GM21360 (cell line): ENCODE measurements at regions not wholly inside any gene's neighbourhood (a gene's known extent, or its start where the extent isn't known, plus 50 kb on each side); places are given as distances from the start of the nearest gene placed in this dataset.
"Not testable (repeated sequence)": the region's sequence is repeated elsewhere in the genome, so short reads cannot be mapped to it uniquely, and the experiment has no call there.

Experiments used
- ATAC-seq: cut with Tn5 transposase; IDR thresholded peaks from one replicate; pipeline ENCODE4 v1.9.1; 2021; ENCODE audit warnings: mild to moderate bottlenecking, moderate library complexity; ENCODE audit not compliant: unreplicated experiment

- no peak for ATAC-seq
These were observed 881.3 kb upstream of the ATXN7L3B start for GRCh38 chr12:73656375-73656774.

GRCh38 chr12:73659802-73660201 is 877.8 kb upstream of the ATXN7L3B start:
- ATAC-seq, result no peak

DNA sequence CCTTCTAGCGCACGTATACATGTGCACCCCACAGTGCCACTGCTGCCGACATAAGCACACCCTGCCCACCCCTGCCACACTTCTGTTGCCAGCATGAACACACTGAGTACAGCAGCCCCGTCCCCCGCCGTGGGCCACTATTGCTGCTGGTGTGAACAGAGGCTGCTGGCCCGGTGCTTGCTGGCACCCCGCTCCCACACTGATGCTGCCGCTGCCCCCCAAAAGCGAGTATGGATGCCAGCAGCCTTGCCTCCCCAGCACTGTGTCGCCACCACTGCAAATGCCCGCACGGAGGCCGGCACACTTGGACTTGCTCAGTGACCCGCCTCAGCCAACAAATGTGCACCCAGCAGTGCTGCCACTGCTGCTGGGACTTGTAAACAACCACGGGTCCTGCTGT is 872.4 kb upstream of the ATXN7L3B start:
- no peak for ATAC-seq

DNA sequence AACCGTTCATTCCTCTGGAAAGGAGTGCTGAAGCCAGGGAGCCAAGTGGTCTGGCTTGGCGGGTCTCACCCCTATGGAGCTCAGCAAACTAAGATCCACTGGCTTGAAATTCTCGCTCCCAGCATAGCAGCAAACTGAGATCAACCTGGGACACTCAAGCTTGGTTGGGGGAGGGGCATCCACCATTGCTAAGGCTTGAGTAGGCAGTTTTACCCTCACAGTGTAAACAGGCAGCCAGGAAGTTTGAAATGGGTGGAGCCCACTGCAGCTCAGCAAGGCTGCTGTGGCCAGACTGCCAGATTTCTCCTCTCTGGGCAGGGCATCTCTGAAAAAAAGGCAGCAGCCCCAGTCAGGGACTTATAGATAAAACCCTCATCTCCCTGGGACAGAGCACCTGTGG is 866.1 kb upstream of the ATXN7L3B start:
- not testable (repeated sequence) for ATAC-seq

GRCh38 chr12:73677520-73678291 is 859.9 kb upstream of the ATXN7L3B start:
- ATAC-seq, result no peak

DNA sequence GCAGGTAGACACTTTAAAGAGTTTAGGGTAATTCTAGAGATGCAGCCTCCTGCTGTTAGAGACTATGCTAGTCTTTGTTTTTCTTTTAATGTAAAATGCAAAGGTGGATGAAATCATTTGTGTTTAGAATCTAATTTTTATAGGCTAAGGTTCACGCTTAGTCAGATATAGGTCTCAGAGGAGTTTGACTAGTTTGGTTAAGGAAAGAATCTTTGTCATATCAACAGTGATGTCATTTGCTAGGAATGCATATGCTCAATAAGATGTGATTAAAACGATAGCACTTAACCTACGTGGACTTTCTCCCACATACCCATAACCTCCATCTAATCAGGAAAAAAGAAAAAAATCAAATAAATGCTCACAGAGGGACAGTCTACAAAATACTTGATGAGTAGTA is 859.3 kb upstream of the ATXN7L3B start:
- no peak for ATAC-seq

DNA sequence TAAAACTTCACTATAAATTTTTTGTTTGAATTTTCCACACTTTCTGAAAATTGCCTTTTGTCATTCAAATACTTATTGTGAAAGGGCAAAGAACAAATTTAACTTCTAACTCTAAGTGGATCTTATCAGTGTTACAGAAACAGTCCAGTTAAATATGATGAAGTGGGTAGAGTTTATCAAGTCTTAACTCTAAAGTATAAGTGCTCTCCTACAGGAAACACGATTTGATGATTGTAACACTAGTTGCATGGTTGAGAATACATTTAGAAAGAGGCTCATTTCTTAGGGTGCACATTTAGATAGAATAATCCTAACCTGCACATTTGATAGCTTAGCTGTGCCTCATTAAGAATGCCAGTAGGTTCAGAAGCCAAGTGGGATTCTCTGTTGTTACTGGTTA is 838.3 kb upstream of the ATXN7L3B start:
- no peak for ATAC-seq

GRCh38 chr12:73714655-73715054 is 823.0 kb upstream of the ATXN7L3B start:
- ATAC-seq, result no peak

GRCh38 chr12:73716143-73716542 is 821.5 kb upstream of the ATXN7L3B start:
- ATAC-seq, result not testable (repeated sequence)

- ATAC-seq, result no peak
These were observed 818.4 kb upstream of the ATXN7L3B start for GRCh38 chr12:73719223-73719622.

GRCh38 chr12:73726881-73727280 is 810.8 kb upstream of the ATXN7L3B start:
- no peak for ATAC-seq

DNA sequence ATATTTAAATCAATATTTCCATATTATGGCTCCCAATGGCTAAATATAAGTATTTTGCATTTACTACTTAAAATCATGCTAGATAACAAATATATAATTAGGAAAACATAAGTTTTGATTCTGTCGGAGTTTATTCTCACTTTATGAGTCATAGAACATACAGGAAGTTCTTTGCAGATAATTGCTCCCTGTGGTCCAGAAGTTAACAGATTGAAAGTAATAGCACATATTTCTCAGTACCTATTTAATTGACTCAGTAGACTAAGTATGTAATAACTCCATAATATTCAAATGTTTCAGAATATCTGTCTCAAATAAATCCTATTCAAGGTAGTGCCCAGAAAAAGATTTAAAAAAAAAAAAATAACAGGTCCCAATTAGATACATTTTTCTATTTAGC is 806.0 kb upstream of the ATXN7L3B start:
- ATAC-seq, result no peak

DNA sequence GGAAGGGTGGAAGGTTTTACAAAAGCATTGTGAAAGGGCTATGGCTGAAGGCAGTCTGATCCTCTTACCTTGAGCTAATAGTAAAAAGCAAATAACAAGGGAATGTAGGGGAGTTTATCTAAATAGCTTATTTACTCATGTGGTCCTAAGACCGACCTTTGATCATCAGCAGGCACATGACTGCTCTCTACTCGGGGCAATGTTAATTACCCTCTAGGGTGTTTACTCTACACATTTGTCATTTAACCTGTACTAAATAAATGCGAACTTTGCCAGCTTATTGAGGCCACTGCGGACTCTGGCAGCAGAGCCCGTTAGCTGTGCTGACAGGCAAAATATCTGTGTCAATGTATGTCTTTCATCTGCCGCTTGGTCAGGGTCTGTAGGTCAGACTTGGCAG is 768.3 kb upstream of the ATXN7L3B start:
- no peak for ATAC-seq

DNA sequence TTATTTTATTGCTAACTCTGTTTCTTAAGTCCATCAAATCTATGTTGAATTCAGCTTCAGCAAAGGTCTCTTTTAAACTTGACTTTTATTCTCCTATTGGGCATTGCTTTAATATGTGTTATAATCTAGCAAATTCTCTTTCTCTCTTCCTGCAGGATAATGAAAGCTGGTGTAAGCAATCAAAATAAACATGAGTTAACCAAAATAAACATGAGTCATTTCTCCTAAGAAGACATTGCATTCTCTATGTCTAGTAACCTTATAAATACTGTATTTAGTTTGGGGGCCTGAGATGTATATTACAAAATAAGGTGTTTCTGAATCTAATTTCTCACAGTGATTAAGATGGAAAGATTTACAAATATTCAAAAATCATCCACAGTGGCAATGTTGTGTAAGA is 739.1 kb upstream of the ATXN7L3B start:
- no peak for ATAC-seq

DNA sequence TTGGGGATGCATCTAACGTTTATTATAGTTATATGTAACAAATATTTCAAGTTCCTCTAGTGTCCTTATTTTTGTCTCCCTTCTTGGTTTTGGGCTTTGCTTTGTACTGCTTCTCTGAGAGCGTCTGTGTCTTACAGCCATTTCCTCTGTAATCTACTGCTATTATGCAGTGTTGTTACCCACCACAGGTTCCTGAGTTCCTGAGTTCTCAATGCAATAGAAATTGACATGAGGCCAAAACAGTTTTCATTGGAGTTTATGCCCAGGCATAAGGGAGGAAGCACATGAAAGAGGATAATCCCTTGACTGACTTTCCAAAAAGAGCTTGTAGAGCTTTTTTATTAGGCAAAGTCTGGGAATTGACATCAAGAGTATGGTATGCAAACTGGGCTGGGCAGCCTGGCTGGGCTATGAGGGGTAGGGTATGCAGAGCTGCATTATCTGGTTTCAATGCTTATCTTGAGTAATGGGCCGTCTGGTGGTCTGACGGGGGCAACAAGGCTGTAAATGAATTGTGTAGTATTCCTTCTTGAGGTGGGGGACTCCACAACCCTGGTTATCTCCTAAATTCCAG is 722.5 kb upstream of the ATXN7L3B start:
- ATAC-seq, result no peak

DNA sequence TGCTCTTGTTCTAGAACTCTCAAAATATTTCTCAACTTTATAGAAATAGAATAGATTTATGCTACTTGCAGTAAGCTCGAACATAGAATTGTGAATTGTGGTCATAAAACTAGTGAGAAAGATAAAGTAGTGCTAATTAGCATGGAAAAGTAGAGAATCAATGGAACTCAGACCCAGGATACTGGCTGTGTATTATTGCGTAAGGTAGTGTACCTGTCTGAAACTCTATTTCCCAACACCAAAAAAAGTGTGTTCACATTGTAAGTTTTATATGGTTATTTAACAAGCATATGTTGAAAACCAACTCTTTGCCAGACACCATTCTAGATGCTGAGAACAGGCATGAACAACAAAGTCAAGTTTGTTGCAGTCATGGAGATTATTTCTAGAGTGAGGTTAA is 720.5 kb upstream of the ATXN7L3B start:
- no peak for ATAC-seq

- no peak for ATAC-seq
These were observed 703.9 kb upstream of the ATXN7L3B start for GRCh38 chr12:73833746-73834145.

DNA sequence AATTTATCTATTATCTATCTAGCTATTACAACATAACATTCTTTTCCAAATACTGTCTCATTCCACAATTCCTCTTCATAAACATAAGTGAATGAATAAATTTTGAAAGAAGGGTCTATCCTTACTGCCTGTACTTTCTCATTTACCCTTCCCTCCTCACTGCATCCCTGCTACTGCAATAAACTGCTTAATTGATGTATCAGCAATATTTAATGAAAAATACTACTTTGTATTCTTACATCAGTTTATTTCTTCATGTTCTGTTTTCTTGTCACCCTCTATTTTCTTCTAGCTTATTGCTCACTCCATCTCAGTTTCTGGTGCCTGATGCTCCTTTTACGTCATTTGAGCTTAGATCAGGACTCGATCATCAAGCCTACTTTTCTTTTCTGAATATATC is 695.7 kb upstream of the ATXN7L3B start:
- ATAC-seq, result no peak

- no peak for ATAC-seq
These were observed 674.1 kb upstream of the ATXN7L3B start for GRCh38 chr12:73863546-73863945.

DNA sequence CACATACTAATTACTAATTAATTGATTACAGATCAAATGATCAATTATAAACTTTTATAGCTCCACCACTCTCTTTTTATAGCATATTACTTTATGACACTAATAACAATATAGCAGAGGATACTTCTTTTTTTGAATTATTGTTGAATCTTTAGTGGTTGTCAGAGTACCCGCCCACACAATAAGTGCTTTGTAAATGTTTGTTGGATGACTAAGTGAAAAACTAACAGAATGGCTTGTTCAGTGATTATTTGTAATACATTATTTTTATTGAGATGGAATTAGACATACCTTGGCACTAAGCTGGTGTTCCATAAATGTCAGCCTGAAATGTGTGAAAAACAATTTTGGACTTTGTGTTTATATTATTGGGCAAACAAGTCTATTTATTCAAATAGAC is 670.5 kb upstream of the ATXN7L3B start:
- no peak for ATAC-seq

GRCh38 chr12:73877291-73877690 is 660.3 kb upstream of the ATXN7L3B start:
- not testable (repeated sequence) for ATAC-seq

DNA sequence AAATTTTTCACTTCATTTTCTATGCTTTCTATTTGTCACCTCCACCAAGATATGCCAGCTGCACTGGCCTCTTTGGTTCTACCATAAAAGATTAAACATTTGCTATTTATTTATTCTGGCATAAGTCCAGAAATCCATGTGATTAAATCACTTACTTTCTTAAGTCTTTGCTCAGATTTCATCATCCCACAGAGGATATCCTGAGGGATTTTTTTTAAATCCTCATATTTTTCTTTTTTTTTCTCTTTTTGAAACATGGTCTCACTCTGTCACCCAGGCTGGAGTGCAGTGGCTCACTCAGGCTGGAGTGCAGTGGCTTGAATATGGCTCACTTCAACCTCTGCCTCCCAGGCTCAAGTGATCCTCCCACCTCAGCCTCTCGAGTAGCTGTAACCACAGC is 645.4 kb upstream of the ATXN7L3B start:
- no peak for ATAC-seq

DNA sequence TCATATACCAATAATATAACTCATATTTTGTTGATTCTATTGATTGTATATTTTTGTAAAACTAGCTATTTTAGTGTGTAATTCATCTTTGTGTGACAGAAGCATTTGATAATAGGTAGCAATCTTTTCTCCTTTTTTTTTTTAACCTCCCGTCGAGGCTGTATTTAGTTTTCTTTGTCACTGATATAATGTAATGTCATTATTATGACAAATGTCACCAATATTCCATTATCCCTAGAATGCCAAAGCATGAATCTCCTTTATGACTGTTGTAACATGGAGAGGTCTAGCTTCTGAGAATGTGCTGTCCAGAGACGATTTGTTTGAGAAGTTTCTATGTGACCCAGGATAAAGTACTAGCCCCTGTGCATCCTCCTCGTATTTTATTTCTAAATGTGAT is 639.0 kb upstream of the ATXN7L3B start:
- ATAC-seq, result no peak
